NCI-H2081 (cell line): ENCODE measurements at regions not wholly inside any gene's neighbourhood (a gene's known extent, or its start where the extent isn't known, plus 50 kb on each side); places are given as distances from the start of the nearest gene placed in this dataset.

Source experiments
- DNase-seq, 2 experiments: peaks; one replicate each; lab custom pipeline; 2025; lab: John Stamatoyannopoulos, UW

- DNase-seq, result no peak
Observed at GRCh38 chr6:43848671-43849391, 78.8 kb downstream of the VEGFA start.

- no peak for DNase-seq
Observed at GRCh38 chr6:43847741-43848630, 78.0 kb downstream of the VEGFA start.

- no peak for DNase-seq
Observed at GRCh38 chr6:43846556-43846955, 76.5 kb downstream of the VEGFA start.

GRCh38 chr6:43845646-43846045 lies 75.6 kb downstream of the VEGFA start:
- no peak for DNase-seq

- no peak for DNase-seq
Observed at GRCh38 chr6:43843669-43844171, 73.7 kb downstream of the VEGFA start.

- no peak for DNase-seq
Observed at GRCh38 chr6:43843097-43843645, 73.2 kb downstream of the VEGFA start.

- DNase-seq, result no peak
Observed at GRCh38 chr6:43842231-43842794, 72.3 kb downstream of the VEGFA start.

- no peak for DNase-seq
Observed at GRCh38 chr6:43840490-43841218, 70.6 kb downstream of the VEGFA start.

- DNase-seq, result peak in 1 of 2 experiments; percentile 33
Observed at GRCh38 chr6:43838276-43839036, 68.4 kb downstream of the VEGFA start.

- DNase-seq, result no peak
Observed at GRCh38 chr6:43837507-43837906, 67.5 kb downstream of the VEGFA start.

- DNase-seq, result no peak
Observed at GRCh38 chr6:43836507-43837240, 66.7 kb downstream of the VEGFA start.
